Transverse colon (tissue), 4 donors: ENCODE measurements at regions not wholly inside any gene's neighbourhood (a gene's known extent, or its start where the extent isn't known, plus 50 kb on each side); places are given as distances from the start of the nearest gene placed in this dataset.

Source experiments
- DNase-seq: peaks from one replicate; pipeline ENCODE4 v3.0.0-alpha.2; 2019
- H3K27ac ChIP-seq, 4 donors: fragments of 200-600 bp; sonication (generic); 2 replicates each; pipeline ENCODE4 v1.5.1; 2016 to 2018; ENCODE audit warnings: inconsistent platforms in 4 of 4
- H3K27me3 ChIP-seq: fragments of 200-600 bp; sonication (generic); 2 replicates; pipeline ENCODE4 v1.5.1; 2017; ENCODE audit warnings: inconsistent platforms
- H3K36me3 ChIP-seq, 4 donors: fragments of 200-600 bp; sonication (generic); 2 replicates each; pipeline ENCODE4 v1.5.1; 2017 to 2019; ENCODE audit warnings: inconsistent platforms in 4 of 4
- H3K4me1 ChIP-seq, 4 donors: fragments of 200-600 bp; sonication (generic); 2 replicates each; pipeline ENCODE4 v1.5.1; 2017 to 2020; ENCODE audit warnings: inconsistent platforms in 4 of 4
- H3K4me3 ChIP-seq, 4 donors: fragments of 200-600 bp; sonication (generic); 1 replicate in 1 of 4; 2 replicates in 3 of 4; pipeline versions ENCODE4 v1.5.1 to v1.6.1; 2017 to 2019; ENCODE audit warnings: inconsistent platforms in 4 of 4
- H3K9me3 ChIP-seq, 2 donors: fragments of 200-600 bp; sonication (generic); 2 replicates each; pipeline ENCODE4 v1.5.1; 2017 to 2019; ENCODE audit warnings: inconsistent platforms in 2 of 2
- CTCF ChIP-seq, 5 experiments: fragments of 200-600 bp in 3 of 5; fragments of 450-650 bp in 2 of 5; sonication (generic) in 3 of 5; IDR thresholded peaks; 1 replicate in 2 of 5; 2 replicates in 3 of 5; pipeline ENCODE4 v1.5.1; 2016 to 2017; ENCODE audit warnings: antibody characterized with exemption in 5 of 5, inconsistent platforms in 3 of 5, mild to moderate bottlenecking in 2 of 5, moderate library complexity in 1 of 5
- EP300 ChIP-seq: sonication (generic); formaldehyde crosslinking; IDR thresholded peaks from one replicate; pipeline ENCODE4 v1.6.1; 2017; ENCODE audit warnings: antibody characterized with exemption, low read depth
- POLR2A ChIP-seq: fragments of 450-650 bp; IDR thresholded peaks from one replicate; pipeline ENCODE4 v1.6.1; 2016; ENCODE audit warnings: antibody characterized with exemption, mild to moderate bottlenecking, moderate library complexity
- POLR2AphosphoS5 ChIP-seq, 3 donors: sonication (generic); formaldehyde crosslinking; IDR thresholded peaks; one replicate each; pipeline ENCODE4 v1.6.1; 2016; ENCODE audit warnings: antibody characterized with exemption in 3 of 3
- WGBS, 2 donors: methylation state at CpG; one replicate each; pipeline ENCODE4 v1.1.5; 2018; ENCODE audit warnings: low coverage in 1 of 2; 5-methylcytosine and 5-hydroxymethylcytosine counted together
- in situ Hi-C, 4 donors: fragments of 200-750 bp; cut with MboI; loops; one replicate each; pipeline versions ENCODE4 v1.15.0 to v1.15.1; 2017; ENCODE audit warnings: low sequenced_read_pairs in 3 of 4, low pct_ligation_motif_present in 1 of 4, low pct_unique_long_range_greater_than_20kb in 1 of 4
- intact Hi-C: fragments of 100-400 bp; cut with DNase I; formaldehyde crosslinking; loops from one replicate; pipeline ENCODE4 v1.15.1; 2023; ENCODE audit warnings: low total_unique reads

DNA sequence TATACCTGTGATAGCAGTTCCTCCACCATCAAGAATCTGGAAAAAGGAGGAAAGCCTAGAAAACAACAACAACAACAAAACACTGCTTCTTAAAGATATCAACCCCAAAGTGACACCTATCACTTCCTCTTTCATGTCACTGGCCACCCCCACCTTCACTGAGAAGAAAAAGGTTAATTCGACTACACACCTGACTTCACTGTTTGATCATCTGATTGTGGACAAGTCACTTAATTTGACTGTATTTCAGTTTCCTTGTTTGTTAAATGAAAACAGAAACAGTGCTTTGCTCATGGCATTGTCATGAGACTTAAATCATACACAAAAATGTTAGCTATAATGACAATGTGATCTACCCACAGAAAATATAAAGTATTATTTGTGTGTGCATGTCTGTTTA, 280.6 kb upstream of the SULF2 start:
- in situ Hi-C loops, result no loop called here
- no peaks in the 10 kb centered on the region for H3K36me3 ChIP-seq
- no peaks in the 10 kb centered on the region for H3K9me3 ChIP-seq
- no peaks in the 10 kb centered on the region for H3K4me1 ChIP-seq
- WGBS, 2 donors, result 33 to 58% methylated on average over 1 of the region's 1 CpG
- no peak overlapping the region for H3K27ac ChIP-seq
- H3K27me3 ChIP-seq, result no peaks in the 10 kb centered on the region
- TF ChIP-seq EP300 (no peak), CTCF (IDR thresholded peaks at IDR 0.05) (no peak), POLR2A (no peak), POLR2AphosphoS5 (IDR thresholded peaks at IDR 0.05) (no peak)
- no peak overlapping the region for H3K4me3 ChIP-seq
- intact Hi-C loops, result no loop called here
- no peak for DNase-seq

GRCh38 chr20:48064929-48065328, 279.6 kb upstream of the SULF2 start:
- in situ Hi-C loops, result no loop called here
- Histone ChIP-seq H3K4me3 (no peak overlapping the region), H3K9me3 (no peaks in the 10 kb centered on the region), H3K36me3 (no peaks in the 10 kb centered on the region), H3K27me3 (no peaks in the 10 kb centered on the region), H3K4me1 (no peaks in the 10 kb centered on the region), H3K27ac (no peak overlapping the region)
- no peak for DNase-seq
- no peak for TF ChIP-seq EP300
- no peak for TF ChIP-seq POLR2AphosphoS5 (IDR thresholded peaks at IDR 0.05)
- TF ChIP-seq POLR2A, result no peak
- no peak for TF ChIP-seq CTCF (IDR thresholded peaks at IDR 0.05)
- WGBS, 2 donors, result 87 to 93% methylated on average over 3 to 4 of the region's 4 CpGs
- intact Hi-C loops, result no loop called here

GRCh38 chr20:48060841-48061720, 275.8 kb upstream of the SULF2 start:
- intact Hi-C loops (no loop called here), in situ Hi-C loops (no loop called here)
- DNase-seq, result no peak
- no peaks in the 10 kb centered on the region for H3K27me3 ChIP-seq
- no peaks in the 10 kb centered on the region for H3K36me3 ChIP-seq
- no peaks in the 10 kb centered on the region for H3K9me3 ChIP-seq
- no peak for TF ChIP-seq POLR2AphosphoS5 (IDR thresholded peaks at IDR 0.05)
- no peak for TF ChIP-seq POLR2A
- TF ChIP-seq CTCF (IDR thresholded peaks at IDR 0.05), result no peak
- no peak for TF ChIP-seq EP300
- no peak overlapping the region for H3K4me3 ChIP-seq
- H3K27ac ChIP-seq, result no peak overlapping the region
- no peaks in the 10 kb centered on the region for H3K4me1 ChIP-seq
- 76 to 91% methylated on average over 5 to 16 of the region's 16 CpGs for WGBS, 2 donors

GRCh38 chr20:48058611-48059559, 273.6 kb upstream of the SULF2 start:
- no peaks in the 10 kb centered on the region for H3K27me3 ChIP-seq
- no peak overlapping the region for H3K27ac ChIP-seq
- 86 to 92% methylated on average over 1 to 28 of the region's 31 CpGs for WGBS, 2 donors
- no peaks in the 10 kb centered on the region for H3K9me3 ChIP-seq
- in situ Hi-C loops, result no loop called here
- no peak for DNase-seq
- H3K4me3 ChIP-seq, result no peak overlapping the region
- H3K4me1 ChIP-seq, result no peaks in the 10 kb centered on the region
- no peak for TF ChIP-seq POLR2AphosphoS5 (IDR thresholded peaks at IDR 0.05)
- TF ChIP-seq POLR2A, result no peak
- TF ChIP-seq EP300, result no peak
- no peak for TF ChIP-seq CTCF (IDR thresholded peaks at IDR 0.05)
- intact Hi-C loops, result no loop called here
- no peaks in the 10 kb centered on the region for H3K36me3 ChIP-seq
